PC-3 (cell line): ENCODE measurements at regions not wholly inside any gene's neighbourhood (a gene's known extent, or its start where the extent isn't known, plus 50 kb on each side); places are given as distances from the start of the nearest gene placed in this dataset.

Experiments
- CTCF ChIP-seq: fragments of 300-600 bp; sonication (generic); conservative IDR thresholded peaks from 2 replicates; pipeline ENCODE4 v1.5.1; 2017; ENCODE audit warnings: antibody characterized with exemption, low read depth, mild to moderate bottlenecking, low read length
- EZH2 ChIP-seq: fragments of 300-600 bp; sonication (generic); IDR thresholded peaks from one replicate; pipeline ENCODE4 v1.6.1; 2017; ENCODE audit warnings: antibody characterized with exemption, mild to moderate bottlenecking, low read length; ENCODE audit not compliant: unreplicated experiment
- EZH2phosphoT487 ChIP-seq: fragments of 300-600 bp; sonication (generic); IDR thresholded peaks from 2 replicates; pipeline ENCODE4 v1.6.1; 2018; ENCODE audit warnings: mild to moderate bottlenecking, antibody characterized with exemption, low read length, borderline replicate concordance

- TF ChIP-seq CTCF (no peak), EZH2phosphoT487 (no peak), EZH2 (no peak)
Observed at GRCh38 chr13:79908381-79908780, 427.4 kb downstream of the NDFIP2 start.
